Esophagus muscularis mucosa (tissue), 4 donors: ENCODE measurements at regions not wholly inside any gene's neighbourhood (a gene's known extent, or its start where the extent isn't known, plus 50 kb on each side); places are given as distances from the start of the nearest gene placed in this dataset.

Source experiments
- DNase-seq: peaks from one replicate; pipeline ENCODE4 v3.0.0-alpha.2; 2017; ENCODE audit errors: extremely low spot score
- H3K27ac ChIP-seq, 4 donors: fragments of 200-600 bp; sonication (generic); replicated peaks in 1 of 4; 1 replicate in 3 of 4; 2 replicates in 1 of 4; pipeline ENCODE4 v1.5.1; 2016 to 2019; ENCODE audit warnings: mild to moderate bottlenecking in 1 of 4
- H3K27me3 ChIP-seq, 4 donors: fragments of 200-600 bp; sonication (generic); one replicate each; pipeline versions ENCODE4 v1.5.1 to v1.6.0; 2016 to 2019
- H3K36me3 ChIP-seq, 4 donors: fragments of 200-600 bp; sonication (generic); one replicate each; pipeline ENCODE4 v1.5.1; 2016 to 2019
- H3K4me1 ChIP-seq, 4 donors: fragments of 200-600 bp; sonication (generic); one replicate each; pipeline ENCODE4 v1.5.1; 2016 to 2019
- H3K4me3 ChIP-seq, 4 donors: fragments of 200-600 bp; sonication (generic); 1 replicate in 2 of 4; 2 replicates in 2 of 4; pipeline ENCODE4 v1.5.1; 2016 to 2019; ENCODE audit warnings: mild to moderate bottlenecking in 4 of 4, moderate library complexity in 1 of 4
- H3K9me3 ChIP-seq, 4 donors: fragments of 200-600 bp; sonication (generic); 1 replicate in 3 of 4; 2 replicates in 1 of 4; pipeline ENCODE4 v1.5.1; 2016 to 2019
- CTCF ChIP-seq, 3 experiments: fragments of 200-600 bp in 2 of 3; fragments of 450-650 bp in 1 of 3; sonication (generic) in 2 of 3; IDR thresholded peaks; one replicate each; pipeline ENCODE4 v1.5.1; 2017 to 2019; ENCODE audit warnings: antibody characterized with exemption in 3 of 3, mild to moderate bottlenecking in 2 of 3, moderate library complexity in 1 of 3
- EP300 ChIP-seq: sonication (generic); formaldehyde crosslinking; IDR thresholded peaks from one replicate; pipeline ENCODE4 v1.6.1; 2017; ENCODE audit warnings: antibody characterized with exemption
- POLR2A ChIP-seq: fragments of 450-650 bp; IDR thresholded peaks from one replicate; pipeline ENCODE4 v1.6.1; 2017; ENCODE audit warnings: antibody characterized with exemption, moderate library complexity, mild to moderate bottlenecking, low read depth
- POLR2AphosphoS5 ChIP-seq, 2 donors: sonication (generic); formaldehyde crosslinking; IDR thresholded peaks; one replicate each; pipeline ENCODE4 v1.6.1; 2017; ENCODE audit warnings: antibody characterized with exemption in 2 of 2
- WGBS: methylation state at CpG from one replicate; pipeline ENCODE4 v1.1.5; 2018; 5-methylcytosine and 5-hydroxymethylcytosine counted together
- intact Hi-C: fragments of 100-400 bp; cut with DNase I; formaldehyde crosslinking; loops from one replicate; pipeline ENCODE4 v1.15.1; 2023

DNA sequence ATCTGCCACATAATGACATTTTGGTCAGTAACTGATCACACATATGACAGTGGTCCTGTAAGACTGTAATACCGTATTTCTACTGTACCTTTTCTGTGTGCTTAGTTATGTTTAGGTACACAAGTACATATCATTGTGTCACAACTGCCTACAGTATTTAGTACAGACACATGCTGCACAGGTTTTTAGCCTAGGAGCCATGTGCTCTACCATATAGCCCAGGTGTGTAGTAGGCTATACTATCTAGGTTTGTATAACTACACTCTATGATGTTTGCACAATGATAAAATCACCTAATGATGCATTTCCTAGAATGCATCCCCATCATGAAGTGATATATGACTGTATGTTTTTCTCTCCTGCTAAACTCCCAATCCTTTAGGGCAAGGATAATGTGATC, 61.2 kb upstream of the MIR17HG start:
- no peak for TF ChIP-seq CTCF (IDR thresholded peaks at IDR 0.05)
- TF ChIP-seq EP300 = no peak
- TF ChIP-seq POLR2A = no peak
- no peak for TF ChIP-seq POLR2AphosphoS5 (IDR thresholded peaks at IDR 0.05)
- Histone ChIP-seq H3K4me1 (no peaks in the 10 kb centered on the region), H3K4me3 (no peak overlapping the region), H3K27me3 (no peaks in the 10 kb centered on the region), H3K9me3 (no peaks in the 10 kb centered on the region), H3K36me3 (no peaks in the 10 kb centered on the region), H3K27ac (no peak overlapping the region)
- intact Hi-C loops = no loop called here
- WGBS = 88% methylated on average over 1 of the region's 1 CpG
- DNase-seq = no peak

DNA sequence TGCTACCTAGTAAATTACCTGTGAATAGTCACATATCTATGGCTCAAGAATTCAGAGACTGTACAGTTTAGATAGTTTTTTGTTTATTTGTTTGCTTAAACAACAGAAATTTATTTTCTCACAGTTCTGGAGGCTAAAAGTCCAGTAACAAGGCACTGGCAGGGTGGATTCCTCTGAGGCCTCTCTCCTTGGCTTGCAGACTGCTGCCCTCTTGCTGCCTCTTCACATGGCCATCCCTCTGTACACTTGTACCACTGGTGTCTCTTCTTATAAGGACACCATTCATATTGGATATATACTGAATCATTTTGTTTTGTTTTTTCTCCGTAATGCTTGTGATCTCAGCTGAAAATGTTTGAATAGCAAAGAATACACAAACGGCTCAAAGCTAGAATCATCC, 56.4 kb upstream of the MIR17HG start:
- H3K4me3 ChIP-seq = no peak overlapping the region
- DNase-seq = no peak
- 78% methylated on average over 2 of the region's 2 CpGs for WGBS
- peaks cover 0 to 5% (median 0%) of the 10 kb centered on the region in 4 donors for H3K27me3 ChIP-seq
- TF ChIP-seq POLR2A = no peak
- no peak for TF ChIP-seq CTCF (IDR thresholded peaks at IDR 0.05)
- TF ChIP-seq EP300 = no peak
- no peak for TF ChIP-seq POLR2AphosphoS5 (IDR thresholded peaks at IDR 0.05)
- H3K9me3 ChIP-seq = no peaks in the 10 kb centered on the region
- H3K4me1 ChIP-seq = no peaks in the 10 kb centered on the region
- H3K36me3 ChIP-seq = no peaks in the 10 kb centered on the region
- intact Hi-C loops = no loop called here
- H3K27ac ChIP-seq = no peak overlapping the region

DNA sequence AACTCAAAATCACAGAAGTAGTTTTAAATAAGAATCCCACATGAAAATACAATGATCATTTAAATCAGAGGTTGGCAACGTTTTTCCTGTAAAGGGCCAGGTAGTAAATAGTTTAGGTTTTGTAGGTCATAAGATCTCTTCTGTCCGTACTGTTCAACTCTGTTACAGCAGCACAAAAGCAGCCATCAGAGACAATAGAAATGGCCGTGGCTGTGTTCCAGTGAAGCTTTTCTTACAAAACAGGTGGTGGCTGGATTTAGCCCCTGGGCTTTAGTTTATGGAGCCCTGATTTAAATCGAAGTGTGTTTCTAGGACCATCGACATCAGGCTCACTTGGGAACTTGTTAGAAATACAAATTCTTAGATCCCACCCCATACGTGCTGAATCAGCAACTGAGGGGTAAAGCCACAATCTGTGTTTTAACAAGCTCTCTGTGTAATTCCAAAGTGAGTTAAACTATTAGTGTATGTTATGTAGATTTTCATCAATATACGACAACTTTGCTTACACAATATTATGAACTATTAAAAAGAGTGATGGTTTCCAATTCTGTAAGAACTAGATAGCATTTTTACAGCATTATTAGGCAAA, 54.8 kb upstream of the MIR17HG start:
- DNase-seq = no peak
- 47% methylated on average over 7 of the region's 7 CpGs for WGBS
- H3K9me3 ChIP-seq = no peaks in the 10 kb centered on the region
- H3K27me3 ChIP-seq = peaks cover 0 to 5% (median 0%) of the 10 kb centered on the region in 4 donors
- intact Hi-C loops = no loop called here
- H3K4me1 ChIP-seq = no peaks in the 10 kb centered on the region
- no peak overlapping the region for H3K4me3 ChIP-seq
- no peaks in the 10 kb centered on the region for H3K36me3 ChIP-seq
- TF ChIP-seq POLR2AphosphoS5 (IDR thresholded peaks at IDR 0.05) = no peak
- TF ChIP-seq CTCF (IDR thresholded peaks at IDR 0.05) = no peak
- TF ChIP-seq EP300 = no peak
- TF ChIP-seq POLR2A = no peak
- H3K27ac ChIP-seq = no peak overlapping the region

GRCh38 chr13:91295712-91296410, 51.6 kb upstream of the MIR17HG start:
- no peak overlapping the region for H3K27ac ChIP-seq
- H3K4me1 ChIP-seq = no peaks in the 10 kb centered on the region
- H3K27me3 ChIP-seq = peaks cover 0 to 8% (median 0%) of the 10 kb centered on the region in 4 donors
- WGBS = 90% methylated on average over 14 of the region's 15 CpGs
- no peaks in the 10 kb centered on the region for H3K36me3 ChIP-seq
- intact Hi-C loops = no loop called here
- TF ChIP-seq POLR2A = no peak
- TF ChIP-seq POLR2AphosphoS5 (IDR thresholded peaks at IDR 0.05) = no peak
- no peak for TF ChIP-seq CTCF (IDR thresholded peaks at IDR 0.05)
- TF ChIP-seq EP300 = no peak
- no peak for DNase-seq
- no peak overlapping the region for H3K4me3 ChIP-seq
- no peaks in the 10 kb centered on the region for H3K9me3 ChIP-seq
